Panc1 (cell line): ENCODE measurements at regions not wholly inside any gene's neighbourhood (a gene's known extent, or its start where the extent isn't known, plus 50 kb on each side); places are given as distances from the start of the nearest gene placed in this dataset.
"Not testable (repeated sequence)": the region's sequence is repeated elsewhere in the genome, so short reads cannot be mapped to it uniquely, and the experiment has no call there.

Experiments
- CTCF ChIP-seq: fragments of 450-650 bp; IDR thresholded peaks from 2 replicates; pipeline ENCODE4 v1.5.1; 2017; ENCODE audit warnings: mild to moderate bottlenecking
- POLR2AphosphoS5 ChIP-seq: IDR thresholded peaks from 2 replicates; pipeline ENCODE4 v1.6.1; 2012; ENCODE audit warnings: mild to moderate bottlenecking, low read depth, low read length, moderate library complexity
- REST ChIP-seq, 2 experiments: IDR thresholded peaks; 2 replicates each; pipeline ENCODE4 v1.6.1; 2011 to 2012; ENCODE audit warnings: low read depth in 2 of 2, control low read depth in 1 of 2, low read length in 1 of 2, mild to moderate bottlenecking in 1 of 2, moderate library complexity in 1 of 2; ENCODE audit not compliant: insufficient read depth in 1 of 2

- not testable (repeated sequence) for TF ChIP-seq POLR2AphosphoS5; CTCF; REST (IDR thresholded peaks at IDR 0.05; ENCODE audit: insufficient read depth in 1 of 2, low read depth in 2 of 2, low read length in 1 of 2)
Measured at GRCh38 chr15:22167521-22167920, 87.2 kb downstream of the OR4M2 start.
